ENCODE measurements at regions not wholly inside any gene's neighbourhood (a gene's known extent, or its start where the extent isn't known, plus 50 kb on each side); places are given as distances from the start of the nearest gene placed in this dataset.

- Histone ChIP-seq H3K4me1 (ENCODE audit: control insufficient read depth in 2 of 2, insufficient read depth in 2 of 2, low read length in 1 of 2) (no peaks in the 10 kb centered on the region), H3K27ac (ENCODE audit: low read depth in 2 of 2, low read length in 1 of 2) (no peak overlapping the region), H3K27me3 (ENCODE audit: control insufficient read depth in 1 of 2, insufficient read depth in 2 of 2, low read length in 2 of 2) (no peaks in the 10 kb centered on the region), H3K36me3 (ENCODE audit: control insufficient read depth in 2 of 2, insufficient read depth in 2 of 2, low read length in 1 of 2) (no peaks in the 10 kb centered on the region), H3K4me3 (ENCODE audit: low read depth in 1 of 2, low read length in 2 of 2) (no peak overlapping the region), H3K9me3 (ENCODE audit: control insufficient read depth in 2 of 2, insufficient read depth in 1 of 2, low read depth in 1 of 2, low read length in 1 of 2) (no peaks in the 10 kb centered on the region)
- WGBS, 2 donors = 78 to 89% methylated on average over 3 of the region's 3 CpGs
Observed at GRCh38 chr2:191754103-191754502, 76.2 kb downstream of the NABP1 start.

- no peak overlapping the region for H3K4me3 ChIP-seq (ENCODE audit: low read depth in 1 of 2, low read length in 2 of 2)
- no peaks in the 10 kb centered on the region for H3K4me1 ChIP-seq (ENCODE audit: control insufficient read depth in 2 of 2, insufficient read depth in 2 of 2, low read length in 1 of 2)
- H3K27me3 ChIP-seq (ENCODE audit: control insufficient read depth in 1 of 2, insufficient read depth in 2 of 2, low read length in 2 of 2) = no peaks in the 10 kb centered on the region
- no peak overlapping the region for H3K27ac ChIP-seq (ENCODE audit: low read depth in 2 of 2, low read length in 1 of 2)
- no peaks in the 10 kb centered on the region for H3K36me3 ChIP-seq (ENCODE audit: control insufficient read depth in 2 of 2, insufficient read depth in 2 of 2, low read length in 1 of 2)
- WGBS, 2 donors = 69 to 82% methylated on average over 4 of the region's 4 CpGs
- no peaks in the 10 kb centered on the region for H3K9me3 ChIP-seq (ENCODE audit: control insufficient read depth in 2 of 2, insufficient read depth in 1 of 2, low read depth in 1 of 2, low read length in 1 of 2)
Observed at GRCh38 chr2:191756761-191757160, 78.8 kb downstream of the NABP1 start.

GRCh38 chr2:191757208-191757607, 79.3 kb downstream of the NABP1 start:
- no peak overlapping the region for H3K27ac ChIP-seq (ENCODE audit: low read depth in 2 of 2, low read length in 1 of 2)
- WGBS, 2 donors = 20 to 36% methylated on average over 1 of the region's 1 CpG
- H3K4me1 ChIP-seq (ENCODE audit: control insufficient read depth in 2 of 2, insufficient read depth in 2 of 2, low read length in 1 of 2) = no peaks in the 10 kb centered on the region
- H3K4me3 ChIP-seq (ENCODE audit: low read depth in 1 of 2, low read length in 2 of 2) = no peak overlapping the region
- no peaks in the 10 kb centered on the region for H3K27me3 ChIP-seq (ENCODE audit: control insufficient read depth in 1 of 2, insufficient read depth in 2 of 2, low read length in 2 of 2)
- no peaks in the 10 kb centered on the region for H3K9me3 ChIP-seq (ENCODE audit: control insufficient read depth in 2 of 2, insufficient read depth in 1 of 2, low read depth in 1 of 2, low read length in 1 of 2)
- no peaks in the 10 kb centered on the region for H3K36me3 ChIP-seq (ENCODE audit: control insufficient read depth in 2 of 2, insufficient read depth in 2 of 2, low read length in 1 of 2)

- peak overlapping the region in 1 of 2 donors; percentile 37 for H3K4me3 ChIP-seq (ENCODE audit: low read depth in 1 of 2, low read length in 2 of 2)
- peak overlapping the region in 1 of 2 donors; percentile 65 for H3K27ac ChIP-seq (ENCODE audit: low read depth in 2 of 2, low read length in 1 of 2)
- WGBS, 2 donors = 45 to 46% methylated on average over 13 of the region's 13 CpGs
Observed at GRCh38 chr2:191758518-191759507, 80.9 kb downstream of the NABP1 start.

GRCh38 chr2:191759680-191760079, 81.7 kb downstream of the NABP1 start:
- Histone ChIP-seq H3K27ac (ENCODE audit: low read depth in 2 of 2, low read length in 1 of 2) (no peak overlapping the region), H3K4me3 (ENCODE audit: low read depth in 1 of 2, low read length in 2 of 2) (no peak overlapping the region), H3K9me3 (ENCODE audit: control insufficient read depth in 2 of 2, insufficient read depth in 1 of 2, low read depth in 1 of 2, low read length in 1 of 2) (no peaks in the 10 kb centered on the region), H3K27me3 (ENCODE audit: control insufficient read depth in 1 of 2, insufficient read depth in 2 of 2, low read length in 2 of 2) (no peaks in the 10 kb centered on the region), H3K36me3 (ENCODE audit: control insufficient read depth in 2 of 2, insufficient read depth in 2 of 2, low read length in 1 of 2) (no peaks in the 10 kb centered on the region), H3K4me1 (ENCODE audit: control insufficient read depth in 2 of 2, insufficient read depth in 2 of 2, low read length in 1 of 2) (no peaks in the 10 kb centered on the region)
- WGBS, 2 donors = 63 to 82% methylated on average over 4 of the region's 4 CpGs

More at GRCh38 chr2:191758518-191759507, 80.9 kb downstream of the NABP1 start:
- no peaks in the 10 kb centered on the region for H3K4me1 ChIP-seq (ENCODE audit: control insufficient read depth in 2 of 2, insufficient read depth in 2 of 2, low read length in 1 of 2)
- no peaks in the 10 kb centered on the region for H3K36me3 ChIP-seq (ENCODE audit: control insufficient read depth in 2 of 2, insufficient read depth in 2 of 2, low read length in 1 of 2)
- no peaks in the 10 kb centered on the region for H3K9me3 ChIP-seq (ENCODE audit: control insufficient read depth in 2 of 2, insufficient read depth in 1 of 2, low read depth in 1 of 2, low read length in 1 of 2)
- H3K27me3 ChIP-seq (ENCODE audit: control insufficient read depth in 1 of 2, insufficient read depth in 2 of 2, low read length in 2 of 2) = no peaks in the 10 kb centered on the region

GRCh38 chr2:191760655-191761262, 82.8 kb downstream of the NABP1 start:
- WGBS, 2 donors = 64 to 72% methylated on average over 4 of the region's 4 CpGs
- Histone ChIP-seq H3K27me3 (ENCODE audit: control insufficient read depth in 1 of 2, insufficient read depth in 2 of 2, low read length in 2 of 2) (no peaks in the 10 kb centered on the region), H3K4me3 (ENCODE audit: low read depth in 1 of 2, low read length in 2 of 2) (no peak overlapping the region), H3K9me3 (ENCODE audit: control insufficient read depth in 2 of 2, insufficient read depth in 1 of 2, low read depth in 1 of 2, low read length in 1 of 2) (no peaks in the 10 kb centered on the region), H3K27ac (ENCODE audit: low read depth in 2 of 2, low read length in 1 of 2) (no peak overlapping the region), H3K36me3 (ENCODE audit: control insufficient read depth in 2 of 2, insufficient read depth in 2 of 2, low read length in 1 of 2) (no peaks in the 10 kb centered on the region), H3K4me1 (ENCODE audit: control insufficient read depth in 2 of 2, insufficient read depth in 2 of 2, low read length in 1 of 2) (no peaks in the 10 kb centered on the region)

- Histone ChIP-seq H3K4me3 (ENCODE audit: low read depth in 1 of 2, low read length in 2 of 2) (no peak overlapping the region), H3K27me3 (ENCODE audit: control insufficient read depth in 1 of 2, insufficient read depth in 2 of 2, low read length in 2 of 2) (no peaks in the 10 kb centered on the region), H3K36me3 (ENCODE audit: control insufficient read depth in 2 of 2, insufficient read depth in 2 of 2, low read length in 1 of 2) (no peaks in the 10 kb centered on the region), H3K4me1 (ENCODE audit: control insufficient read depth in 2 of 2, insufficient read depth in 2 of 2, low read length in 1 of 2) (no peaks in the 10 kb centered on the region), H3K27ac (ENCODE audit: low read depth in 2 of 2, low read length in 1 of 2) (no peak overlapping the region), H3K9me3 (ENCODE audit: control insufficient read depth in 2 of 2, insufficient read depth in 1 of 2, low read depth in 1 of 2, low read length in 1 of 2) (peaks cover 2 to 3% of the 10 kb centered on the region in 2 donors)
- 87% methylated on average over 4 of the region's 4 CpGs for WGBS, 2 donors
Observed at GRCh38 chr2:191773136-191773535, 73.8 kb downstream of the CAVIN2 start.

GRCh38 chr2:191777351-191777750, 69.5 kb downstream of the CAVIN2 start:
- Histone ChIP-seq H3K36me3 (ENCODE audit: control insufficient read depth in 2 of 2, insufficient read depth in 2 of 2, low read length in 1 of 2) (no peaks in the 10 kb centered on the region), H3K27me3 (ENCODE audit: control insufficient read depth in 1 of 2, insufficient read depth in 2 of 2, low read length in 2 of 2) (no peaks in the 10 kb centered on the region), H3K27ac (ENCODE audit: low read depth in 2 of 2, low read length in 1 of 2) (no peak overlapping the region), H3K4me3 (ENCODE audit: low read depth in 1 of 2, low read length in 2 of 2) (no peak overlapping the region), H3K9me3 (ENCODE audit: control insufficient read depth in 2 of 2, insufficient read depth in 1 of 2, low read depth in 1 of 2, low read length in 1 of 2) (peaks cover 2 to 3% of the 10 kb centered on the region in 2 donors), H3K4me1 (ENCODE audit: control insufficient read depth in 2 of 2, insufficient read depth in 2 of 2, low read length in 1 of 2) (no peaks in the 10 kb centered on the region)
- WGBS, 2 donors = 81 to 92% methylated on average over 2 of the region's 2 CpGs

- Histone ChIP-seq H3K9me3 (ENCODE audit: control insufficient read depth in 2 of 2, insufficient read depth in 1 of 2, low read depth in 1 of 2, low read length in 1 of 2) (peaks cover 2 to 3% of the 10 kb centered on the region in 2 donors), H3K4me3 (ENCODE audit: low read depth in 1 of 2, low read length in 2 of 2) (no peak overlapping the region), H3K27ac (ENCODE audit: low read depth in 2 of 2, low read length in 1 of 2) (no peak overlapping the region), H3K36me3 (ENCODE audit: control insufficient read depth in 2 of 2, insufficient read depth in 2 of 2, low read length in 1 of 2) (no peaks in the 10 kb centered on the region), H3K27me3 (ENCODE audit: control insufficient read depth in 1 of 2, insufficient read depth in 2 of 2, low read length in 2 of 2) (no peaks in the 10 kb centered on the region), H3K4me1 (ENCODE audit: control insufficient read depth in 2 of 2, insufficient read depth in 2 of 2, low read length in 1 of 2) (no peaks in the 10 kb centered on the region)
- WGBS, 2 donors = 90 to 97% methylated on average over 1 of the region's 1 CpG
Observed at GRCh38 chr2:191778041-191778440, 68.8 kb downstream of the CAVIN2 start.
